ENCODE measurements at regions not wholly inside any gene's neighbourhood (a gene's known extent, or its start where the extent isn't known, plus 50 kb on each side); places are given as distances from the start of the nearest gene placed in this dataset.

GRCh38 chr12:34399631-34400410, 377.5 kb downstream of the ALG10 start:
- TF ChIP-seq CTCF (IDR thresholded peaks at IDR 0.05) = no peak
- TF ChIP-seq EZH2phosphoT487 (IDR thresholded peaks at IDR 0.05) = no peak
